HG03558 (cell line): ENCODE measurements at regions not wholly inside any gene's neighbourhood (a gene's known extent, or its start where the extent isn't known, plus 50 kb on each side); places are given as distances from the start of the nearest gene placed in this dataset.

Experiments
- ATAC-seq: cut with Tn5 transposase; IDR thresholded peaks from one replicate; pipeline ENCODE4 v1.9.1; 2021; ENCODE audit warnings: moderate number of reproducible peaks; ENCODE audit not compliant: unreplicated experiment; ENCODE audit errors: extremely low read depth

DNA sequence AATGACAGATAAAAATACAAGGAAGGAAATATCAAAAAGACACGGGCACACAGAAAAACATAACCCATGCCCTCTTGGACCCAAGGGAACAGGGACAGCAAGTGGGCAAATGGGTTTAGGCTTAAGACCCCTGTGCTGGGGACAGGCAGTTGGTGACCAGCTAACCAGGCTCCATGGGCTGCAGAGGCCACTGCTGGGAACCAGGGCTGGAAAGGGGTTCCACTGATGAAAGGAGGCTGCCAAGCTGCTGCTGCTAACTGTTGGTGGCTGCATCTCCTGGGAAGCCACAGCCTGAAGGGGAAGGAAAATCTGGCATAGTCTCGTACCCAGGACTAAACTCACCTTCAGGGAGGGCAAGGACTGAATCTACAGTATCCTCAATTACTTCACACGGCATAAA, 579.2 kb upstream of the MGMT start:
- no peak for ATAC-seq

DNA sequence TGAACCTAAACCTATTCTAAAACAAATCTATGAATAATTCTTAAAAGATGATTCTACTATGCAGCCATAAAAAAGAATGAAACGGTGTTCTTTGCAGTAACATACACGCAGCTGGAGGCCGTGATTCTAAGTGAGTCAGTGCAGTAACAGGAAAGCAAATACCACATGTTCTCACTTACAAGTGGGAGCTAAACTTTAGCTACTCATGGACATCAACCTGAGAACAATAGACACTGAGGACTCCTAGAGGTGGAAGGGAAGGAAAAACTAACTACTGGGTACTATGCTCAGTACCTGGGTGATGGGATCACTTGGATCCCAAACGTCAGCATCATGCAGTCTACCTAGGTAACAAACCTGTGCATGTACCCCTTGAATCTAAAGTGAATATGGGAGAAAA, 575.0 kb upstream of the MGMT start:
- no peak for ATAC-seq

DNA sequence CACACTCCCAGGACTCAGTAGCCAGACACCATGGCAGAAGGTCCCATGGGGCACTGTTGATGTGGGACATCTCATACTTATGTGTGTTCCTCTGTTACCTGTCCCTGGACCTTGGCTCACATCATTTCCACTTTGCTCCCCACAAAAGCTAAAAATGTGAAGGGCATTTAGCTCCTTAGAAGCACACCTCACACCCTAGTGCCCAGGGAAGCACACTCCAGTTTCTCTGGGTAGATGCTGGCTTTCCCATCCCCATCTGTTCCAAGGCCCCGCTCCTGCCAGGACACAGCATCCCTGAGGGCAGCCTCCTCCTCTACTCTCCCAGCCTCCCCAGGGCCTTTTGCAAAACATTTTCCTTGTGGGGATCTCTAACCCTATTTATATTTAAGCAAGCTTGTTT, 572.4 kb upstream of the MGMT start:
- ATAC-seq, result no peak

DNA sequence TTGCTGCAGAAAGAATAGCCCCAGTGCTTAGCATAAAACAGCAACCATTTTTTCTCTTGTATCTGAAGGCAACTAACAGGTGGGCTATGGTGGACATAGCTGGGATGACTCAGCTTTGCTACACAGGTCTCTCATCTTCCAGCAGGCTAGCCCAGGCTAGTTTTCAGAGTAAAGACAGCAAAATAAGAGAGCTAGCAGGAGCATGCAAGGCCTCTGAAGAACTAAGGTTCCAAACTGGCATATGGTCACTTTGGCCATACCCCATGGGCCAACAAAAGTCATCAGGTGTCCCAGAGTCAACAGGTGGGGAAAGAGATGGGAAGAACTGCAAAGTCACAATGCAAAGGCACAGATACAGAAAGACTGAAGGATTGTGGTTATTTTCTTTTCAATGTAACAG, 571.6 kb upstream of the MGMT start:
- no peak for ATAC-seq

DNA sequence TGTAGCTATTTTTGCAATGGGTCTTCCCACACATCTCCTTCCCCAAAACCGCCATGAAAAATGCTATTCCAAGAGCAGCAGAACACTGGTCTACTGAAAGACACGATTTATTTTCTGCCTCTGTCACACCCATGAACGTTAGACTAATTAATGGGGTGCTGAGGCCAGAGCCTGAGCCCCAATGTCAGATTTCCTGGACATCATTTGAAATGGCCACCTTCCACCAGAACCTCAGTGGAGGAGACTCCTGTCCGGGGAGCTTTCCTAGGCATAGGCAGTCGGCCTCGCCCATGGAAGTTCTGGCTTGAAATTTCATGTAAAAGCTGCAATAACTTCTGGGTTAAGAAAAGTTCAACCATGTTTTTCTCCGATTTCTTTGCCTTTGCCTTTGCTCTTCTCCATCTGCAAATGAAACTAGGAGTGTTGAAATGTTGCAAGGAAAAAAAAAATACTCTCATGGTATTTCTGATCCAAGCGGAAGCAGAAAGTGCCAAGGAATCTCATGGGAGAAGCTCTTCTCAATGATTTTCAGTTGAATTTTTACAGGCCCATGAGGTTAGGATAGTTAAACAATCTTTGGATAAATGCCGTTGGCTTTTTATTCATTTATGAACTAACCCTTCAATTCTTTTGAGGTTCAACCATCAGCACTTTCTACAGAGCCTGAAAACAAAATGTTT, 570.8 kb upstream of the MGMT start:
- no peak for ATAC-seq

DNA sequence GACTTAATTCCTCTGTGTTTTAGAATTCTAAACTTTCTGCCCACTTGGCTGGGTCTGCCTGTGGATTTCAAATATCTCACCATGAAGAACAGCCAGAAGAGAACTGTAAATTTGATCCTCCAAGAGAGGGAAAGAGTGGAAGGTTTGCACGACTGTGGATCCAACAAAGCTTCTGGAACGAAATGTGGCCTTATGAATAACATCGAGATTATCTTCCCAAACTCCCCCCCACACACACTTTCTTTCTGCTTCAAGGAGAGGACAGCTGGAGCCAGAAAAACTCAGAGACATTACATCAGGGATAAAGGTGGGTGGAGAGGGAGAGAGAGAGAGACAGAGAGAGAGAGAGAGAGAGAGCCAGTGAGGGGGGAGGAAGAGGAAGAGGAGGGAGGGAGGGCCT, 570.1 kb upstream of the MGMT start:
- ATAC-seq, result no peak

DNA sequence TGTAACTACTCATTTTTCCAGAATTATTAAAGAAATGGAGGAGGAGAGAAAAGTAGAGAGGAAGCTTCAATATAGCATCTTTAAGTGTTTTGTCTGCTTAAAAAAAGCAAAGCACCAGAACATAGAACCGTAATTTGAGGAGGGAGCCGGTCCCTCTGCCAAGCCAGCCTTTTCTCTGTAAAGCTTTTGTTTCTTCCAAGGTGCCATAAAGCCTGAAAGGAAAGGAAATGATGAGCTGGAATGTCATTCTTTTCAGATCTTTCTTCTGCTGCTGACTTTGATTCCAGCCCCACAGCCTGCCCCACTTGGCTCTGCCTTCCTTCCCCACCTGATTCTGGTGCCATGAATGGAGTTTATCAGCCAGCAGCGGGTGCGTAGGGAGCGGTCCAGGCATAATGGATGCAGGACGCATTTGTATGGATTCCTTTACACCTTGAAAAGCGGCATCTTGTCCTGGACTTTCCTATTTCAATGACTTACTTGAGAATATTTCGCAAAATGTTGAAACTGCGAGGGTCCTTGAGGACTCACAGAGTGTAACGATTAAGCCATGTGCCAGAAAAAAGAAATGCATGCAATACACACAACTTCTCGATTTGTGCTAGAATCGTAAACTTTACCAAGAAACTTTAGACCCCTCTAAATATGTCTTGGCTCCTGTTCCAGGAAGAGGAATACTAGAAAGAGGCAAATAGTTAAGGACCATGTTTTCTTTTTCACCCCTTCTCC, 569.5 kb upstream of the MGMT start:
- no peak for ATAC-seq

DNA sequence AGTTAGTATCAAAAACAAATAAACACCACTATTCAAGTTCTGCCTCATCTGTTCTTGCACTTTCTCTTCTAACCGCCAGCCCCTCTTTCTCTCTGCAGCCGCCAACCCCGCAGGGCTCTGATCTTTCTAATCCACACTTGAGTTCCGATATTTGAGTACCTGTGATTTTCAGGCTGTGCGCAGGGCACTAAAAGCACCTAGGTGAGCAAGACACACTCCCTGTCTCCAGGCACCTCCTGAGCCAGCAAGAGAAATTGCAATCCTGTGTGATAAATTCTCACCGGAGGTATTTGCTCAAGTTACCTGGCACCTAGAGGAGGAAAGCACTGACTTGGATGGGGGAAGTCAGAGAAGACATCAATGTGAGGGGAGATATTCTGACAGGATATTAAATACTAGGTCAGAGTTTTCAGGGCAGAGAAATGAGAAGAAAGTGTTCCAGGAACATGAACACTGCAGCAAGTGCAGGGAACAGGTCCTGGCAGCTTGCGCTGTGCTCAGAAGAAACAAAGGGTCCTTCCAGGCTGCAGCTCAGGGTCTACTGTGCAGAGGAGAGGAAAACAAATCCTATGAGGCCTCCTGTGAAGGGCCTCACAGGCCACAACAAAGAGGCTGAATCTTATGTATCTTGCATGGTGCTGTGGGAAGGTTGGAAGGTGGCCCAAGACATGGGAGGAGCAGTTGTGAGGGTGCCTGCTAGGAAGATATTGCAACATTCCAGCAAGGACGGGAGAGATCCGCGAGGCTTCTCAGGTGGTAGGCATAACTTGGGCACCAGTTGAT, 568.7 kb upstream of the MGMT start:
- ATAC-seq, result no peak

DNA sequence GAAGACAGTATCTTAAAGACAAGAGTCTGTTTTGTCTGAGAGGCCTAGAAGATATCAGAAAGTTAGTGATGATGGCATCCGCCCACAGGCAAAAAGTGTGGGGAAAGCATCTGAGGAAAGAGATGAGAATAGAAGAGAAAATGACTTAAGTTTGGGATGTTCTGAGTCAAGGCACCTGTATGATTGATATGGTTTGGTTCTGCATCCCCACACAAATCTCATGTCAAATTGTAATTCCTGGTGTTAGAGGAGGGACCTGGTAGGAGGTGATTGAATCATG, 568.2 kb upstream of the MGMT start:
- ATAC-seq, result no peak

DNA sequence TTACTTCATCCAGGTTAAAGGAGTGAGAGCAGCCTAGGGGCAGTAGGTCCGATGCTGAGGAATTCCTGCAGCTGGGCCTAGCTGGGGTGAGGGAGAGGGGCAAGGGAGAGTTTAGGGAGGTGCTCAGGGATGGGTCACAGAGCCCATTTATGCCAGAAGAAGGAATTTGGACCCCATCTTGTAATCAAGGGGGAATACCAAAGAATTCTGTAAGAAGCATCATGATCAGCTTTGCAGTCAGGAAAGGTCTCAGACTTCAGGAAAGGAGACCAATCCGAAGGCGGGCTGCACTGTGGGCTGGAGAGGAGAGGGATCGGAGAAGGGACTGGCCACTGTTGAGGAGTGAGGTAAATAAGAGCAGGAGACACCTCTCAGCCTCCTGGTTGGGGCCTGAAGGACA, 566.6 kb upstream of the MGMT start:
- ATAC-seq, result no peak

DNA sequence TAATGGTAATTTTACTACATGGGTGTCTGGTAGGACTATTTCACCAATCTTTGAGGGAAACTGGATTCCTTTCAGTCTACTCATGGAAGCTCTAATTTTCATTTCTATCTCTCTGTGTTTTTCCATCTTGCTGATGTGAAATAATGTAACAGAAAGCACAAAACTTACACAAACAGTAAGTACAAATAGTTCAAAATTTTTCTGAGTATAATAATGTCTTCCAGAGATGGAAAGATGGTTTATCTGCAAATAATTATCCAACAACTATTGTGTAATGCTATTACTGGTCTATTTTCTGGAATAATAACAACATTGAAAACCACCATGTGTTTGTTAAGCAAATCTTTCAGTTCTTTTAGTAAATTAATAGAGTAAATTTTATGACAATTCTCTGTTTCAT, 565.8 kb upstream of the MGMT start:
- ATAC-seq, result no peak

DNA sequence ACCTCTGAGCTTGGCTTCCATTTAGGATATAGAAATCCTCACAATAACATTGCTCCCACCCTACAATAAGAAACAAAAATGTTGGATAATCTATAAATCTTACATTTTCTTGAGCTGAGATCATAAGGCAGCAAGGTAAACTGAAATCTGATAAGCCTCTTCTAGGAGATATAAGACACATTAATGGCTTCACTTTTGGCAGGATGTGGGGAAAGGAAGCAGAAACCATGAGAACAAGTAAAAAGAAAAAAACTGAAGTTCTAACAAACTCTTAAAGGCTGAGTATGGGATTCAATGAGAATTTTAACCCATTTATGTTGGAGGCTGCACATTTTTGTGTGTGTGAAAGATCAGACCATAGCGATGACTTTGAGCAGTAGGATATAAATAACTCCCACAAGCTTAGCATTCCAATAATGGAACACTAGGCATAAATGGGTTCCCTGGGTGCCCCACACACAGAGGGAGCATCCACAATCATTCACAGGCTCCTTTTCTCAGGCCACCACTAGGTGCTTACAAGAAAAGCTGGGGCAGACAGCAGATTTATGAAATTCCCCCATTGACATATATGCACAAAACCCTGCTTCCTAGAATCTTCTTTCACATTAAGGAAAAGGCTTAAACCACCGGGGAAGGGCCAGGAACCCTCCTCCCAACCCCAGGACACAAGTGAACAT, 564.9 kb upstream of the MGMT start:
- no peak for ATAC-seq

DNA sequence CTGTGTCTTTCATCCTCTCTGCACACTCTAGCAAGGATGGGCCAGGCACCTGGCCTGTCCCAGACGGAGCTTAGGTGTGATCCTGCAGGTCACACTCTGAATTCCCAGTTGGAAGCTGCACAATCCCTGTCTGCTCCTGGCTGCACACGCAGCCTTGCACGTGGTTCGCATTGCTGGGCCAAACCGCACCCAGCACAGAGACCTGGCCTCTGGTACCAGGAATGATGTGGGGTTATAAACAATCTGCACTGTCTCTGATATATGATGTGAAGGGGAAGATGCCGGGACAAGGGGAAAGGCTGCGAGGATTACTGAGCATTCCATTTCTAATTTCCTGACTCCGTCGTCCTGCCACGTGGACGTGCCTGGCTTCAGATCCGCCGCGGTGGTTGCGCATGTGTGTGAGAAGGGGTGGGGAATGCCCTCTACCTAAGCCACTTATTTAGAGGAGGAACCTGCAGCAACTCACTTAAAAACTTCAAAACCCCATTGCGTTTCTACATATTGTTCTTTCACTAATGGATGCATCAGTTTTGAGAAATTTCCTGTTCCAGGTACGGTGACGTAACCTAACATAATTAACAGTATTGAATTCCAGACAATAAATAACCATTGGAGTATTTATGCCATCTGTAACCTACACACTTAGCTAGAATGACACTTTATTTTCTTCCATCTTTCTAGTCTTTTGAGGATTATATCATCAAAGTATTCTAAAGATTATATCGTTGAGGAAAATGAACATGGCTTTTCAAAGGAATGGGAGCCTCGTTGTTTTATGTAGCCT, 559.7 kb upstream of the MGMT start:
- no peak for ATAC-seq

DNA sequence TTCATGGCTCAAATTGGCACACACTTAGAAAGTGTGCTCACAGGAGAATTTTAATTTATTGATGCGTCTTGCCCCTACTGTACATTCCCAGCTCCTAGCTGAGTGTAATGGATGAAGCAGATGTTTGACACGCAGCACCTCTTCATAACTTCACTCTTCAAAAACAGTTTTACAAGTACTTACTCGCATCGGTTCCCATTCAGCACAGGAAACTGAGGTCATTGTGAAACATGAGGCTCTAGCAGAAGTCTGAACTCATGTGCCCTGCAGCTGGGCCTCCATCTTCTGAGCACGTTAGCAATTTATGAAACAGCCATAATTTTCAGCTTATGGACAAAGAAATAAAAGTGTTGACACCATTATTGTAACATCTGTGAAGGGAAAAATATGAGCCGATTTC, 558.9 kb upstream of the MGMT start:
- no peak for ATAC-seq

DNA sequence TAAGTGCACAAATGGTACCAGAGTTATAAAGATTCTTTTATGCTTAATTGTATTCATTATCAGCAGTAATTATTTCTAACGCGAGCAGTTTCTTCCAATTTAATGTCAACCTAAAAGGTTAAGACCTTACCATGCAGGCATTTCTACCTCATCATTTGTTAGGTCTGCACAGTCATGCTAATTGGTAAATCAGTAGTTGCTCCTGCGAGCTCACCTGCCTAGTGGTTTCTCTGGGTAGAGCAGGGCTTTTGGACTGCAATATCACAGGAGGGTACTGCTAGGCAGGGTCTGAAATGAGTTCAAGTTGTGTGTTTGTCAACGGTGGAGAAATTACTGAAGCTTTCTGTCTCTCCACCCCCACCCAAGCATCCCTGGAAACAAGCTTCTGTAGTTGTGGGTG, 558.5 kb upstream of the MGMT start:
- no peak for ATAC-seq

DNA sequence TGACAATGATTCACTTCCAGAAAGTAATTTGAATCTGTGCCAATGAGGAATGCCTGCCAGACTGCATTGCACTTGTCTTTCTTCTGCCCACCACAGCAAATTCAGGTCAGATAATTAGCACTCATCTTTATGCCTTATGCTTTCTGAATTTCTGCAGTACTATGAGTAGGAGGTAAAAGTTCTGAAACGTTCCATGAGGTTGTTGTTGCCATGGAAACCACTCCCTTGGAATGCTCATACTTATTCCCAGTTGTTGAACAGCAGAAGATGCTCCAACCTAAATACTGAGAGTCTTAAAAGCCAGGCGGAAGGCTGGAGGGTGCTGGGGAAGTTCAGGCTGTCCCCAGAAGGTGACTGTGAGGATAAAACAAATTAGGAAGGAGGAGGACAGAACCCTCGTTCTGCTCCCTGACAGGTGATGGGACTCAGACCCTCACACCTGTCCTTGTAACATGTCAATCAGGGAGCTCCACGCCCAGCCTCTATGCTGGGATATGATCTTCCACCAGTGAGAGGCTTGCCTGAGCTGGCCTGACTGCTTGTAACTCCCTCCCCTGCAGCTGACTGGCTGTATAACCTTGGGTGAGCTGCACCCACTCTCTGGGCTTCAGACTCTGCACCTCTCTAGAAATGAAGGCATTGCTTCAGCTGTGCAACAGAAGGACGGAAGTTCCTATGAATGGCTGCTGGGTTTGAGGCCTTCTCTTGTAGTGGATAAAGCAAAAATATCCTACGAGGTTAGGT, 554.3 kb upstream of the MGMT start:
- no peak for ATAC-seq

DNA sequence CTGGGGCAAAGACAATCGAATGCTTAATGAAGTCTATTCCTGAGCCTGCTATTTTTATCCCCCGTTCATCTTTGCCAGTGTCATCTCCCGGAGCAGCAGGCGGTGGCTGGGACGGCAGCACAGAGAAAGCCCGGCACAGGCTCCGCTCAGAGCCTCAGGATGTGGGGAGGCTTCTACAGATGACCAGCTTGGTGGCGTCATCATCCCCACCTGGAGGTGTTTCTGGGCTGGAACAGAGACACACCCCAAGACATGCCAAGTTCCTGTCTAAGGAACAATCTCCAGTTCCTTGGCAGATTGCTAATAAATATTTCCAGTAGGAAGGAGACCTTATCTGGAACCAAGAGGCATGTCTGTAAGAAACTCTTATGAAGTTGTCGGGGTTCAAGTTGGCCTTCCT, 552.4 kb upstream of the MGMT start:
- ATAC-seq, result no peak

DNA sequence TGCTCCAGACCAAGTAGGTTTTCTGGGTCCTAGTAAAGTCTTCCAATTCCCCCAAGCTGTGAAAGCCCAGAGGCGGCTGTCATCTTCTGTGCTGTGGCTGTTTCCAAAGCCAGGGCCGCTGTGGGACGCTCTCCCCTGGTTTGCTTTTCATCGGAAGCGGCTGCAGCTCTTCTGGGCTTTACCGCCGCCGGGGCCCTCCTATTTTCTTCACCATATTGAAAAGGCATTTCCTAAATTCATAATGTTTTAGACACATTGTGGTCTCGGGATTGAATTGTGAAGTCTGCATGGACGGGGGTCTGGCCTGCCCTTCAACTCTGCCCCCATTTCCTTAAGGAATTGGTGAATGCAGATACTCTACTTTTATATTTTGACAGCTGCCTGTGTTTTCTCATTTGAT, 551.4 kb upstream of the MGMT start:
- ATAC-seq, result no peak

DNA sequence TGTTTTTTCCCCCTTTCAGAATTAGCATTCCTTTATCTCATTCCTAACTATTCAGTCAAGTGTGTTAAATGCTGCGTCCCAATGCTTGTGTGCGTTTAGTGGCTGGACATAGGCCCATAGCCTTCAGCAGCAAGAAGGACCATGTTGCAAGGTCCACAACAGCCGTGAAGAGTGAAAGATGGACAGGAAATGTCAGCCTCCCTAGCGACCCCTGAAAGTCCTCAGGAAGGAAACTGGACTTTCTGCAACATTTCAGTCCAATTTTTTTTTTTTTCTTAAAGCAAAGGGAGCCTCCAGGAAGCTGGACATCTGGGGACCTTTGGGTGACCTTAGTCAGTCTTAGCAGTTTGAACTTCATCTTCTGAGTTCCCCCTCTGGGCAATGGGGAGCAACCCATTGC, 550.7 kb upstream of the MGMT start:
- no peak for ATAC-seq
